ENCODE measurements at regions not wholly inside any gene's neighbourhood (a gene's known extent, or its start where the extent isn't known, plus 50 kb on each side); places are given as distances from the start of the nearest gene placed in this dataset.

GRCh38 chr11:96579656-96580055 is 189.8 kb downstream of the JRKL start:
- TF ChIP-seq LARP7 (IDR thresholded peaks at IDR 0.05) (no peak), SRSF3 (IDR thresholded peaks at IDR 0.05; ENCODE audit: insufficient read depth, low read length) (no peak), ZNF766 (CRISPR knock-in tag; conservative IDR thresholded peaks at IDR 0.05) (no peak), KAT8 (IDR thresholded peaks at IDR 0.05; ENCODE audit: low read depth) (no peak), ZNF121 (CRISPR knock-in tag; conservative IDR thresholded peaks at IDR 0.05) (no peak), MXD1 (CRISPR knock-in tag; IDR thresholded peaks at IDR 0.05; ENCODE audit: borderline replicate concordance, poor library complexity, severe bottlenecking) (no peak), MEIS2 (IDR thresholded peaks at IDR 0.05; ENCODE audit: partially characterized antibody) (no peak), ZHX1 (conservative IDR thresholded peaks at IDR 0.05; ENCODE audit: low read length) (no peak), ARHGAP35 (IDR thresholded peaks at IDR 0.05; ENCODE audit: partially characterized antibody) (no peak)
- Histone ChIP-seq H3K4me2 (ENCODE audit: insufficient read depth, low read length) (no peak overlapping the region), H3K9me3 (replicated peaks; ENCODE audit: control insufficient read depth, insufficient read depth, low read depth, low read length) (no peaks in the 10 kb centered on the region), H2AFZ (ENCODE audit: low read depth, low read length) (no peak overlapping the region), H3K36me3 (ENCODE audit: control insufficient read depth, insufficient read depth, low read length) (no peaks in the 10 kb centered on the region), H3K27ac (ENCODE audit: extremely low read depth, low read depth, low read length) (no peak overlapping the region), H3K4me1 (replicated peaks in 1 of 2; ENCODE audit: control insufficient read depth in 2 of 2, insufficient read depth in 2 of 2, low read length in 2 of 2) (no peaks in the 10 kb centered on the region), H3K4me3 (no peak overlapping the region), H3K9me1 (ENCODE audit: control insufficient read depth, insufficient read depth, low read length) (no peaks in the 10 kb centered on the region), H4K20me1 (replicated peaks; ENCODE audit: control insufficient read depth, insufficient read depth, low read length) (no peaks in the 10 kb centered on the region), H3K27me3 (ENCODE audit: control insufficient read depth in 2 of 2, insufficient read depth in 2 of 2, low read length in 2 of 2) (no peaks in the 10 kb centered on the region), H3K79me2 (ENCODE audit: control insufficient read depth, insufficient read depth, low read length) (no peaks in the 10 kb centered on the region), H3K9ac (ENCODE audit: insufficient read depth in 1 of 2, low read depth in 2 of 2, low read length in 2 of 2) (no peak overlapping the region)
- intact Hi-C loops (cut with micrococcal nuclease), result no loop called here
- ChIA-PET POLR2A (no interaction called here), CTCF (ENCODE audit: low intra/inter-chr PET ratio) (no interaction called here)
- in situ Hi-C loops (cut with MboI), result no loop called here
- FAIRE-seq, result no peak
- DNase-seq (ENCODE audit: extremely low read depth in 1 of 4, low spot score in 3 of 4), result no peak
- ATAC-seq, result no peak
- no TSS peak for BruUV-seq (replicated peaks)

All from K562 (cell line).